ENCODE measurements at regions not wholly inside any gene's neighbourhood (a gene's known extent, or its start where the extent isn't known, plus 50 kb on each side); places are given as distances from the start of the nearest gene placed in this dataset.

- no peaks in the 10 kb centered on the region for H3K27me3 ChIP-seq (ENCODE audit: low read depth)
- in situ Hi-C loops (cut with MboI; ENCODE audit: low sequenced_read_pairs) = no loop called here
- no peaks in the 10 kb centered on the region for H3K9me3 ChIP-seq
- no peaks in the 10 kb centered on the region for H3K36me3 ChIP-seq (replicated peaks)
- no peaks in the 10 kb centered on the region for H3K4me1 ChIP-seq
- H3K4me3 ChIP-seq = no peak overlapping the region
- no peak for DNase-seq (ENCODE audit: low spot score in 2 of 2)
Measured at GRCh38 chr9:126017758-126018157, 270.6 kb downstream of the PBX3 start.

GRCh38 chr9:126020836-126021235 is 273.7 kb downstream of the PBX3 start:
- in situ Hi-C loops (cut with MboI; ENCODE audit: low sequenced_read_pairs) = no loop called here
- Histone ChIP-seq H3K4me3 (no peak overlapping the region), H3K4me1 (no peaks in the 10 kb centered on the region), H3K9me3 (no peaks in the 10 kb centered on the region), H3K27me3 (ENCODE audit: low read depth) (no peaks in the 10 kb centered on the region), H3K36me3 (replicated peaks) (no peaks in the 10 kb centered on the region)
- no peak for DNase-seq (ENCODE audit: low spot score in 2 of 2)

GRCh38 chr9:126023962-126024361 is 276.8 kb downstream of the PBX3 start:
- no peaks in the 10 kb centered on the region for H3K4me1 ChIP-seq
- H3K9me3 ChIP-seq = no peaks in the 10 kb centered on the region
- in situ Hi-C loops (cut with MboI; ENCODE audit: low sequenced_read_pairs) = no loop called here
- no peak overlapping the region for H3K4me3 ChIP-seq
- H3K27me3 ChIP-seq (ENCODE audit: low read depth) = no peaks in the 10 kb centered on the region
- no peaks in the 10 kb centered on the region for H3K36me3 ChIP-seq (replicated peaks)
- no peak for DNase-seq (ENCODE audit: low spot score in 2 of 2)

- no peaks in the 10 kb centered on the region for H3K9me3 ChIP-seq
- no peaks in the 10 kb centered on the region for H3K27me3 ChIP-seq (ENCODE audit: low read depth)
- in situ Hi-C loops (cut with MboI; ENCODE audit: low sequenced_read_pairs) = no loop called here
- DNase-seq (ENCODE audit: low spot score in 2 of 2) = no peak
- no peaks in the 10 kb centered on the region for H3K36me3 ChIP-seq (replicated peaks)
- H3K4me3 ChIP-seq = no peak overlapping the region
- no peaks in the 10 kb centered on the region for H3K4me1 ChIP-seq
Measured at GRCh38 chr9:126024581-126025230, 277.5 kb downstream of the PBX3 start.

- in situ Hi-C loops (cut with MboI; ENCODE audit: low sequenced_read_pairs) = no loop called here
- Histone ChIP-seq H3K9me3 (no peaks in the 10 kb centered on the region), H3K27me3 (ENCODE audit: low read depth) (no peaks in the 10 kb centered on the region), H3K4me3 (no peak overlapping the region), H3K4me1 (no peaks in the 10 kb centered on the region), H3K36me3 (replicated peaks) (no peaks in the 10 kb centered on the region)
- no peak for DNase-seq (ENCODE audit: low spot score in 2 of 2)
Measured at GRCh38 chr9:126025991-126026390, 278.8 kb downstream of the PBX3 start.

- in situ Hi-C loops (cut with MboI; ENCODE audit: low sequenced_read_pairs) = no loop called here
- Histone ChIP-seq H3K4me3 (no peak overlapping the region), H3K4me1 (no peaks in the 10 kb centered on the region), H3K9me3 (no peaks in the 10 kb centered on the region), H3K27me3 (ENCODE audit: low read depth) (no peaks in the 10 kb centered on the region), H3K36me3 (replicated peaks) (no peaks in the 10 kb centered on the region)
- no peak for DNase-seq (ENCODE audit: low spot score in 2 of 2)
Measured at GRCh38 chr9:126027566-126027965, 280.4 kb downstream of the PBX3 start.

GRCh38 chr9:126028746-126029145 is 281.6 kb downstream of the PBX3 start:
- DNase-seq (ENCODE audit: low spot score in 2 of 2) = no peak
- Histone ChIP-seq H3K4me3 (no peak overlapping the region), H3K27me3 (ENCODE audit: low read depth) (no peaks in the 10 kb centered on the region), H3K9me3 (no peaks in the 10 kb centered on the region), H3K4me1 (no peaks in the 10 kb centered on the region), H3K36me3 (replicated peaks) (no peaks in the 10 kb centered on the region)
- in situ Hi-C loops (cut with MboI; ENCODE audit: low sequenced_read_pairs) = no loop called here

- in situ Hi-C loops (cut with MboI; ENCODE audit: low sequenced_read_pairs) = no loop called here
- Histone ChIP-seq H3K9me3 (no peaks in the 10 kb centered on the region), H3K27me3 (ENCODE audit: low read depth) (no peaks in the 10 kb centered on the region)
Measured at GRCh38 chr9:126030716-126031115, 283.5 kb downstream of the PBX3 start.

GRCh38 chr9:126031116-126031515 is 283.9 kb downstream of the PBX3 start:
- Histone ChIP-seq H3K9me3 (no peaks in the 10 kb centered on the region), H3K4me1 (no peaks in the 10 kb centered on the region), H3K4me3 (no peak overlapping the region), H3K27me3 (ENCODE audit: low read depth) (no peaks in the 10 kb centered on the region), H3K36me3 (replicated peaks) (no peaks in the 10 kb centered on the region)
- no peak for DNase-seq (ENCODE audit: low spot score in 2 of 2)
- in situ Hi-C loops (cut with MboI; ENCODE audit: low sequenced_read_pairs) = no loop called here

More at GRCh38 chr9:126030716-126031115, 283.5 kb downstream of the PBX3 start:
- no peaks in the 10 kb centered on the region for H3K36me3 ChIP-seq (replicated peaks)
- no peaks in the 10 kb centered on the region for H3K4me1 ChIP-seq
- DNase-seq (ENCODE audit: low spot score in 2 of 2) = no peak
- H3K4me3 ChIP-seq = no peak overlapping the region

- Histone ChIP-seq H3K9me3 (no peaks in the 10 kb centered on the region), H3K27me3 (ENCODE audit: low read depth) (no peaks in the 10 kb centered on the region), H3K36me3 (replicated peaks) (no peaks in the 10 kb centered on the region), H3K4me1 (no peaks in the 10 kb centered on the region), H3K4me3 (no peak overlapping the region)
- no peak for DNase-seq (ENCODE audit: low spot score in 2 of 2)
- in situ Hi-C loops (cut with MboI; ENCODE audit: low sequenced_read_pairs) = no loop called here
Measured at GRCh38 chr9:126032135-126032534, 285.0 kb downstream of the PBX3 start.

GRCh38 chr9:126033318-126033717 is 286.1 kb downstream of the PBX3 start:
- Histone ChIP-seq H3K27me3 (ENCODE audit: low read depth) (no peaks in the 10 kb centered on the region), H3K9me3 (no peaks in the 10 kb centered on the region), H3K4me3 (no peak overlapping the region), H3K4me1 (no peaks in the 10 kb centered on the region), H3K36me3 (replicated peaks) (no peaks in the 10 kb centered on the region)
- DNase-seq (ENCODE audit: low spot score in 2 of 2) = no peak
- in situ Hi-C loops (cut with MboI; ENCODE audit: low sequenced_read_pairs) = no loop called here

- Histone ChIP-seq H3K36me3 (replicated peaks) (no peaks in the 10 kb centered on the region), H3K4me1 (no peaks in the 10 kb centered on the region), H3K27me3 (ENCODE audit: low read depth) (no peaks in the 10 kb centered on the region), H3K4me3 (no peak overlapping the region), H3K9me3 (no peaks in the 10 kb centered on the region)
- in situ Hi-C loops (cut with MboI; ENCODE audit: low sequenced_read_pairs) = no loop called here
- no peak for DNase-seq (ENCODE audit: low spot score in 2 of 2)
Measured at GRCh38 chr9:126033956-126034355, 286.8 kb downstream of the PBX3 start.

- in situ Hi-C loops (cut with MboI; ENCODE audit: low sequenced_read_pairs) = no loop called here
Measured at GRCh38 chr9:126036881-126037291, 289.7 kb downstream of the PBX3 start.

GRCh38 chr9:126038790-126039189 is 287.8 kb upstream of the MVB12B start:
- no peaks in the 10 kb centered on the region for H3K36me3 ChIP-seq (replicated peaks)
- H3K4me1 ChIP-seq = no peaks in the 10 kb centered on the region; the same call in 1 of the 2 replicates
- H3K4me3 ChIP-seq = no peak overlapping the region
- no peaks in the 10 kb centered on the region; the same call in 1 of the 2 replicates for H3K9me3 ChIP-seq
- H3K27me3 ChIP-seq (ENCODE audit: low read depth) = no peaks in the 10 kb centered on the region; the same call in 1 of the 2 replicates
- in situ Hi-C loops (cut with MboI; ENCODE audit: low sequenced_read_pairs) = no loop called here
- DNase-seq (ENCODE audit: low spot score in 2 of 2) = no peak

More at GRCh38 chr9:126036881-126037291, 289.7 kb downstream of the PBX3 start:
- no peak for DNase-seq (ENCODE audit: low spot score in 2 of 2)
- Histone ChIP-seq H3K4me1 (no peaks in the 10 kb centered on the region), H3K27me3 (ENCODE audit: low read depth) (no peaks in the 10 kb centered on the region; the same call in 1 of the 2 replicates), H3K9me3 (no peaks in the 10 kb centered on the region; the same call in 1 of the 2 replicates), H3K36me3 (replicated peaks) (no peaks in the 10 kb centered on the region), H3K4me3 (no peak overlapping the region)

- Histone ChIP-seq H3K27me3 (ENCODE audit: low read depth) (no peaks in the 10 kb centered on the region; the same call in 1 of the 2 replicates), H3K4me3 (no peak overlapping the region), H3K36me3 (replicated peaks) (no peaks in the 10 kb centered on the region), H3K9me3 (no peaks in the 10 kb centered on the region; the same call in 1 of the 2 replicates), H3K4me1 (no peaks in the 10 kb centered on the region; the same call in 1 of the 2 replicates)
- in situ Hi-C loops (cut with MboI; ENCODE audit: low sequenced_read_pairs) = no loop called here
- no peak for DNase-seq (ENCODE audit: low spot score in 2 of 2)
Measured at GRCh38 chr9:126043681-126044080, 282.9 kb upstream of the MVB12B start.

Data from HAP-1 (cell line).